PC-3 (cell line): ENCODE measurements at regions not wholly inside any gene's neighbourhood (a gene's known extent, or its start where the extent isn't known, plus 50 kb on each side); places are given as distances from the start of the nearest gene placed in this dataset.

Experiments used
- CTCF ChIP-seq: fragments of 300-600 bp; sonication (generic); conservative IDR thresholded peaks from 2 replicates; pipeline ENCODE4 v1.5.1; 2017; ENCODE audit warnings: antibody characterized with exemption, low read depth, mild to moderate bottlenecking, low read length
- EZH2phosphoT487 ChIP-seq: fragments of 300-600 bp; sonication (generic); IDR thresholded peaks from 2 replicates; pipeline ENCODE4 v1.6.1; 2018; ENCODE audit warnings: mild to moderate bottlenecking, antibody characterized with exemption, low read length, borderline replicate concordance

DNA sequence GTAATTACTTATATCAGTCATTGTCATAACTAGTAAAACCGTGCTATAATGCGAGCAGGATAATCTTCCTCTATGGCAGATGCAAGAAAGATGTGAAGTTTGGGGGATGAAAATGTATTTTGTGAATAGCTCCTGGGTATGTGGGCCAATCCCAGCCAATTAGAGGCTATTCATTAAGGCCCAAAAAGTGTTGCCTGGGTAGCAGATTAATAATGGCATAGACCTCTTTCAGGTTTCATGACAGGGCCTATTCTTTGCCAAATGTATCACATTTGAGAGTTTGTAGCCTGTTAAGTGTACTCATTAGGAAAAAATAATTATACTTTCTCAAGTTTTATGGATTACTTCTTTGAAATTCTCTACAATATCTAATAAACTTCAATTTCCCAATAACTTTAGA, 199.2 kb upstream of the POU3F2 start:
- no peak for TF ChIP-seq CTCF
- no peak for TF ChIP-seq EZH2phosphoT487
